NCI-H2107 treated with DMSO at 0.1 percent for 48 hours (cell line): ENCODE measurements at regions not wholly inside any gene's neighbourhood (a gene's known extent, or its start where the extent isn't known, plus 50 kb on each side); places are given as distances from the start of the nearest gene placed in this dataset.

Source experiments
- DNase-seq: peaks from one replicate; lab custom pipeline; 2025; ENCODE audit not compliant: unreplicated experiment; lab: John Stamatoyannopoulos, UW

- no peak for DNase-seq
Observed at GRCh38 chr9:38164659-38165221, 95.7 kb upstream of the SHB start.

- no peak for DNase-seq
Observed at GRCh38 chr9:38163518-38163917, 94.5 kb upstream of the SHB start.

- no peak for DNase-seq
Observed at GRCh38 chr9:38162332-38163211, 93.5 kb upstream of the SHB start.

- DNase-seq, result no peak
Observed at GRCh38 chr9:38160613-38161215, 91.7 kb upstream of the SHB start.

- DNase-seq, result no peak
Observed at GRCh38 chr9:38159599-38159998, 90.6 kb upstream of the SHB start.

- no peak for DNase-seq
Observed at GRCh38 chr9:38158628-38159027, 89.6 kb upstream of the SHB start.

GRCh38 chr9:38157711-38158110 lies 88.7 kb upstream of the SHB start:
- DNase-seq, result no peak

- no peak for DNase-seq
Observed at GRCh38 chr9:38154501-38155421, 85.7 kb upstream of the SHB start.

- DNase-seq, result no peak
Observed at GRCh38 chr9:38153910-38154291, 84.9 kb upstream of the SHB start.

- no peak for DNase-seq
Observed at GRCh38 chr9:38153152-38153909, 84.3 kb upstream of the SHB start.

- no peak for DNase-seq
Observed at GRCh38 chr9:38149647-38150046, 80.6 kb upstream of the SHB start.

GRCh38 chr9:38146844-38147243 lies 77.8 kb upstream of the SHB start:
- DNase-seq, result no peak

GRCh38 chr9:38145526-38146053 lies 76.6 kb upstream of the SHB start:
- no peak for DNase-seq

- DNase-seq, result no peak
Observed at GRCh38 chr9:38144421-38144820, 75.4 kb upstream of the SHB start.

GRCh38 chr9:38141746-38142591 lies 72.9 kb upstream of the SHB start:
- DNase-seq, result no peak

GRCh38 chr9:38138276-38138675 lies 69.2 kb upstream of the SHB start:
- no peak for DNase-seq

- DNase-seq, result no peak
Observed at GRCh38 chr9:38137342-38137741, 68.3 kb upstream of the SHB start.

GRCh38 chr9:38136386-38136785 lies 67.4 kb upstream of the SHB start:
- no peak for DNase-seq

GRCh38 chr9:38134611-38135237 lies 65.7 kb upstream of the SHB start:
- DNase-seq, result peak; percentile 19
